ENCODE measurements at regions not wholly inside any gene's neighbourhood (a gene's known extent, or its start where the extent isn't known, plus 50 kb on each side); places are given as distances from the start of the nearest gene placed in this dataset.
A peak's percentile ranks its signal among the peaks of the same experiment; 100 is the strongest.

DNA sequence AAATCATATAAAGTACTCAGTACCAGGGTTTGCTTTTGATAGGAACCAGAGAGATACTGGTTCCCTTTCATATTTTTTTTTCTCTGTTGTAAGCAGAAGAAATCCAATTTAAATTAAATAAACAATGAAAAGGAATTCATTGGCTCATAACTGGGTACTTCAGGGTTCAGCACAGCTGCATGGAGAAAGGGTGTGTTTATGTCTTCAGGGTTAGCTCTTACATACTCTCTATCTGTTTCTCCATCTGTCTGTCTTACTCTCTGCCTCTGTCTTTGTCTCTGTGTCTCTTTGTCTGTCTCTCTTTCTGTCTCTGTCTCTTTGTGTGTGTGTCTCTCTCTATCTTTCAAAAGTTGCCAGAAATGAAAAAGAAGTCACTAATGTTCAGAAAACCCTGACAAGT is 345.9 kb downstream of the MSX2 start:
- in situ Hi-C loops (cut with HindIII; ENCODE audit: low sequenced_read_pairs) = no loop called here
- H3K4me3 ChIP-seq (ENCODE audit: low read depth, low read length) = no peak overlapping the region
- TF ChIP-seq, protein P1, sequence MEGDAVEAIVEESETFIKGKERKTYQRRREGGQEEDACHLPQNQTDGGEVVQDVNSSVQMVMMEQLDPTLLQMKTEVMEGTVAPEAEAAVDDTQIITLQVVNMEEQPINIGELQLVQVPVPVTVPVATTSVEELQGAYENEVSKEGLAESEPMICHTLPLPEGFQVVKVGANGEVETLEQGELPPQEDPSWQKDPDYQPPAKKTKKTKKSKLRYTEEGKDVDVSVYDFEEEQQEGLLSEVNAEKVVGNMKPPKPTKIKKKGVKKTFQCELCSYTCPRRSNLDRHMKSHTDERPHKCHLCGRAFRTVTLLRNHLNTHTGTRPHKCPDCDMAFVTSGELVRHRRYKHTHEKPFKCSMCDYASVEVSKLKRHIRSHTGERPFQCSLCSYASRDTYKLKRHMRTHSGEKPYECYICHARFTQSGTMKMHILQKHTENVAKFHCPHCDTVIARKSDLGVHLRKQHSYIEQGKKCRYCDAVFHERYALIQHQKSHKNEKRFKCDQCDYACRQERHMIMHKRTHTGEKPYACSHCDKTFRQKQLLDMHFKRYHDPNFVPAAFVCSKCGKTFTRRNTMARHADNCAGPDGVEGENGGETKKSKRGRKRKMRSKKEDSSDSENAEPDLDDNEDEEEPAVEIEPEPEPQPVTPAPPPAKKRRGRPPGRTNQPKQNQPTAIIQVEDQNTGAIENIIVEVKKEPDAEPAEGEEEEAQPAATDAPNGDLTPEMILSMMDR (IDR thresholded peaks at IDR 0.05; ENCODE audit: low read depth, low read length, missing control alignments) = no peak
- DNase-seq (ENCODE audit: low read depth) = no peak

DNA sequence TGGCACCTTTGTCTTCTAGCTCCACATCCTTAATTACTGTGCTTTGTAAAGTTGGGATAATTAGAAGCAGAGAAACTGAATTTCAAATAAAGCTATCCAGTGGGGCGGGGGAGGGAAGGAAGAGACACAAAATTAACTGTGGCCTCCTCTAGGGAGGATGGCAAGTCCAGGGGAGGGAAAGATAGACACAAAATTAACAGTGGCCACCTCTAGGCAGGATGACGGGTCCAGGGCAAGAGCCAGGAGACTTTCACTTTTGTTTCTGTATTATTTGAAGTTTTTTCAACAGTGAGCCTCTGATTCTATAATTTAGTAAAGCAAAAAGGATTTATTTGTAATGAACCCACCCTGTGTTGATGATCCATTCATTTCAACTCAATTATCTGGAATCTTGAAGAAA is 335.9 kb downstream of the MSX2 start:
- in situ Hi-C loops (cut with HindIII; ENCODE audit: low sequenced_read_pairs) = no loop called here
- no peak for DNase-seq (ENCODE audit: low read depth)
- TF ChIP-seq, protein P1 (IDR thresholded peaks at IDR 0.05; ENCODE audit: low read depth, low read length, missing control alignments) = no peak
- peak overlapping the region; percentile 1 for H3K4me3 ChIP-seq (ENCODE audit: low read depth, low read length)

GRCh38 chr5:175059687-175060211 is 335.4 kb downstream of the MSX2 start:
- in situ Hi-C loops (cut with HindIII; ENCODE audit: low sequenced_read_pairs) = no loop called here
- TF ChIP-seq, protein P1 (IDR thresholded peaks at IDR 0.05; ENCODE audit: low read depth, low read length, missing control alignments) = no peak
- H3K4me3 ChIP-seq (ENCODE audit: low read depth, low read length) = peak overlapping the region; percentile 1
- DNase-seq (ENCODE audit: low read depth) = peak; percentile 42

GRCh38 chr5:175056831-175057230 is 332.4 kb downstream of the MSX2 start:
- H3K4me3 ChIP-seq (ENCODE audit: low read depth, low read length) = no peak overlapping the region
- no peak for DNase-seq (ENCODE audit: low read depth)
- TF ChIP-seq, protein P1 (IDR thresholded peaks at IDR 0.05; ENCODE audit: low read depth, low read length, missing control alignments) = no peak
- in situ Hi-C loops (cut with HindIII; ENCODE audit: low sequenced_read_pairs) = no loop called here

DNA sequence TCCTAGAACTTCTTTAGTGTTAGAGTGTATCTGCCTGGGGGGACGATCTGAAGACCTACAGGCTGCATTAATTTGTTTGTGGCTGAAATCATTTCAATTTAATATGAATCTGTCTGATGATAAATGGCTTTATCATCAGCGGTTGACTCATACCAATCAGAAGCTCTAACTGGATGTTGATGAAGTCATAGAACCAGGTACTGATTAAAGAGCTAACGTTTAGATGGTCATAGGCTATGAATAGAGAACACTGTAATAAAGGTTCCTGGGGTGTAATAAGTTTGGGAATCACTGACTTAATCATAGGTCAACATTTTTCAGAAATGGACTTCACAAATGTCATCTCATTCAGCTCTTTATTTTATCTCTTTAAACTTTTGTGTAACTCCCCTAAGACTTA is 329.9 kb downstream of the MSX2 start:
- TF ChIP-seq, protein P1 (IDR thresholded peaks at IDR 0.05; ENCODE audit: low read depth, low read length, missing control alignments) = no peak
- in situ Hi-C loops (cut with HindIII; ENCODE audit: low sequenced_read_pairs) = no loop called here
- DNase-seq (ENCODE audit: low read depth) = no peak
- no peak overlapping the region for H3K4me3 ChIP-seq (ENCODE audit: low read depth, low read length)

DNA sequence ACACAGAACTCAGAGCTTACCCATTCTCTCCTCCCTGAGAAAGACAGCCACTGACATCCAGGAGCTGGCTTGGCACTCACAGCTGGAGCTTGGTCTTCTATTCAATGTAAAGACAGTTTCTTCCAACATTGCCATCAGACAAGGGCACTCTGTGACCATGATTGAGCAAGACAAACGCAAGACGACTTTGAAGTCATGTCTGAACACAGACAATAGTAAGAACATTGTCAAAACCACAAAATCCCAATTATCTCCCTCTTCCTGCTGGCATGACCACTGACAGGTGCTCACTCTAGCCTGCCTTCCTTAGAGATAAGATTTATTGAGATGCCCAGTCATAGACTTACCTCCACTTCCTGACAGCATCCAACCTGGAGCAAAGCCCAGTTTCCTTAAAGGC is 328.0 kb downstream of the MSX2 start:
- in situ Hi-C loops (cut with HindIII; ENCODE audit: low sequenced_read_pairs) = no loop called here
- H3K4me3 ChIP-seq (ENCODE audit: low read depth, low read length) = no peak overlapping the region
- no peak for DNase-seq (ENCODE audit: low read depth)
- TF ChIP-seq, protein P1 (IDR thresholded peaks at IDR 0.05; ENCODE audit: low read depth, low read length, missing control alignments) = no peak

DNA sequence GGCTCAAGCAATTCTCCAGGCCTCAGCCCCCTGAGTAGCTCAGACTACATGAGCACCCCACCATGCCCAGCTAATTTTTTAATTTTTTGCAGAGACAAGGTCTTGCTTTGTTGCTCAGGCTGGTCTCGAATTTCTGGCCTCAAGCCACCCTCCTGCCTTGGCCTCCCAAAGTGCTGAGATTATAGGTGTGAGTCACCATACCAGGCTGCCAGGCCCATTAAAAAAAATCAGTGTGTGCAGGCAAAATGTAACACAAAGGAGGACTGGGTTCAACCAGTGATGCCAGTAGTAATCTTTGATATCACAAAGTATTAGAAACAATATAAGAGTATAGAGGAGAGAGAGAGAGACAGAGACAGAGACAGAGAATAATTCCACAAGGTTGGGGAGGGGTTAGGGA is 322.7 kb downstream of the MSX2 start:
- no peak for DNase-seq (ENCODE audit: low read depth)
- H3K4me3 ChIP-seq (ENCODE audit: low read depth, low read length) = no peak overlapping the region
- in situ Hi-C loops (cut with HindIII; ENCODE audit: low sequenced_read_pairs) = no loop called here
- TF ChIP-seq, protein P1 (IDR thresholded peaks at IDR 0.05; ENCODE audit: low read depth, low read length, missing control alignments) = no peak
